ENCODE measurements at regions not wholly inside any gene's neighbourhood (a gene's known extent, or its start where the extent isn't known, plus 50 kb on each side); places are given as distances from the start of the nearest gene placed in this dataset.
A peak's percentile ranks its signal among the peaks of the same experiment; 100 is the strongest.

DNA sequence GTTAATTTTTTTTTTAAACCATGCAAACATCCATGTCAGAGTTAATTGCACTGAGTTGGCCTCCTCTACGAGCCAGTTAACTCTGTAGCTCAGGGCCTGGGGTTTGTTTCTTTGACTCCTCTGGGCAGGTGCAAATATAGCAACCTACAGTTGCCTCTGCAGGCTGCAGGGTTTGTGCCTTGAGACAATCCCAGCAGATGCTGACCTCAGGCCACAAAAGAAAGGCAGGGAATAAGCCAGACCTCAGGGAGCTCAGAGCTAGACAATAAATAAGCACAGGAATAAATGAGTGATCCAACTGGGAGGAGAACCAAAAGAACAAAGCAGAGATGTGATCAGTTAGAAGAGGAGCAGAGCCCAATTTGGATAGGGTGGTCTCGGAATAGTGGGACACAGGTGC is 390.8 kb downstream of the SHANK2 start:
- Histone ChIP-seq H2AFZ (ENCODE audit: low read length) (no peak overlapping the region), H3K14ac (ENCODE audit: low read length) (no peak overlapping the region), H3K4ac (ENCODE audit: low read length) (no peak overlapping the region), H2BK12ac (ENCODE audit: low read length) (no peak overlapping the region), H3K27me3 (ENCODE audit: control insufficient read depth in 3 of 3, insufficient read depth in 3 of 3, low read depth in 1 of 3, low read length in 3 of 3) (no peaks in the 10 kb centered on the region), H2BK15ac (ENCODE audit: low read length) (no peak overlapping the region), H2BK120ac (ENCODE audit: low read depth, low read length) (no peak overlapping the region), H3K36me3 (replicated peaks in 1 of 2; ENCODE audit: control insufficient read depth in 2 of 2, insufficient read depth in 2 of 2, low read length in 2 of 2) (no peaks in the 10 kb centered on the region), H3K23ac (ENCODE audit: low read depth, low read length, poor library complexity) (no peak overlapping the region), H3K9me3 (replicated peaks in 1 of 2; ENCODE audit: control insufficient read depth in 2 of 2, insufficient read depth in 1 of 2, low read depth in 1 of 2, low read length in 2 of 2) (no peaks in the 10 kb centered on the region), H2AK5ac (ENCODE audit: low read depth, low read length) (no peak overlapping the region), H3K27ac (replicated peaks; ENCODE audit: low read length) (peak overlapping the region; percentile 64), H3K18ac (ENCODE audit: low read length) (no peak overlapping the region), H4K91ac (ENCODE audit: low read depth, low read length, poor library complexity) (no peak overlapping the region), H3K79me1 (ENCODE audit: low read depth, low read length) (no peaks in the 10 kb centered on the region), H4K8ac (ENCODE audit: low read depth, low read length) (no peak overlapping the region), H3K9ac (ENCODE audit: low read depth, low read length, poor library complexity) (no peak overlapping the region), H2BK5ac (ENCODE audit: low read length) (no peak overlapping the region), H3K4me2 (ENCODE audit: insufficient read depth, low read length, poor library complexity, severe bottlenecking) (peak overlapping the region; percentile 14), H3K4me3 (ENCODE audit: low read length in 2 of 2) (no peak overlapping the region), H3K4me1 (ENCODE audit: control insufficient read depth in 2 of 2, insufficient read depth in 1 of 2, low read depth in 1 of 2, low read length in 2 of 2) (peaks cover 11 to 17% of the 10 kb centered on the region in 2 donors)
- no CpG with 5 or more reads among the region's 2 CpGs for WGBS, 2 donors (ENCODE audit: extremely low coverage in 2 of 2, insufficient read length in 2 of 2, insufficient replicate concordance in 1 of 2)
- peak; percentile 20 for DNase-seq (ENCODE audit: low spot score)

DNA sequence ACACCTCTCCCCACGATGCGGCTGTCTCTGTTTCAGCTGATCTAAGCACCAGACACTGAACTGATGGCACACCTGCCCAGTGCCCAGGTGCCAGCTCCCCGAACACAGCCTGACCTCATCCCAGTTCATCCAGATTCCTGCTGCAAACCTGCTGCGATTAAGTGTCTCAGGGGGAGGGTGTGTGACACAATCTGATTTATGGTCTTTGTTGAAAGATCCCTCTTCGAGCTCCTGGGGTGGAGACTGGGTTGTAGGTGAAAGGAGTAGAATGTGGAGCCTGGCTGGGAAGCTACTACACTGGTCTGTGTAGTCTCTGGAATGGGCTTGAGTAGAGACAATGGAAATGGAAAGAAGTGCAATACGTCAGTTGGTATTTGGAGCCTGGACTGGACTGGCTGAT is 390.3 kb downstream of the SHANK2 start:
- H3K9me3 ChIP-seq (replicated peaks in 1 of 2; ENCODE audit: control insufficient read depth in 2 of 2, insufficient read depth in 1 of 2, low read depth in 1 of 2, low read length in 2 of 2), result no peaks in the 10 kb centered on the region
- WGBS, 2 donors (ENCODE audit: extremely low coverage in 2 of 2, insufficient read length in 2 of 2, insufficient replicate concordance in 1 of 2), result no CpG with 5 or more reads among the region's 6 CpGs
- H4K8ac ChIP-seq (ENCODE audit: low read depth, low read length), result no peak overlapping the region
- DNase-seq (ENCODE audit: low spot score), result no peak
- H2BK12ac ChIP-seq (ENCODE audit: low read length), result no peak overlapping the region
- no peak overlapping the region for H2AFZ ChIP-seq (ENCODE audit: low read length)
- H4K91ac ChIP-seq (ENCODE audit: low read depth, low read length, poor library complexity), result no peak overlapping the region
- peak overlapping the region; percentile 14 for H3K4me2 ChIP-seq (ENCODE audit: insufficient read depth, low read length, poor library complexity, severe bottlenecking)
- H3K14ac ChIP-seq (ENCODE audit: low read length), result no peak overlapping the region
- no peaks in the 10 kb centered on the region for H3K36me3 ChIP-seq (replicated peaks in 1 of 2; ENCODE audit: control insufficient read depth in 2 of 2, insufficient read depth in 2 of 2, low read length in 2 of 2)
- peak overlapping the region; percentile 73 for H2AK5ac ChIP-seq (ENCODE audit: low read depth, low read length)
- peak overlapping the region; percentile 64 for H3K27ac ChIP-seq (replicated peaks; ENCODE audit: low read length)
- H3K27me3 ChIP-seq (ENCODE audit: control insufficient read depth in 3 of 3, insufficient read depth in 3 of 3, low read depth in 1 of 3, low read length in 3 of 3), result no peaks in the 10 kb centered on the region
- H3K23ac ChIP-seq (ENCODE audit: low read depth, low read length, poor library complexity), result no peak overlapping the region
- H3K4me1 ChIP-seq (ENCODE audit: control insufficient read depth in 2 of 2, insufficient read depth in 1 of 2, low read depth in 1 of 2, low read length in 2 of 2), result peaks cover 10 to 17% of the 10 kb centered on the region in 2 donors
- H2BK120ac ChIP-seq (ENCODE audit: low read depth, low read length), result no peak overlapping the region
- no peak overlapping the region for H2BK5ac ChIP-seq (ENCODE audit: low read length)
- H3K18ac ChIP-seq (ENCODE audit: low read length), result peak overlapping the region; percentile 13
- no peak overlapping the region for H3K4me3 ChIP-seq (ENCODE audit: low read length in 2 of 2)
- no peaks in the 10 kb centered on the region for H3K79me1 ChIP-seq (ENCODE audit: low read depth, low read length)
- H3K4ac ChIP-seq (ENCODE audit: low read length), result no peak overlapping the region
- no peak overlapping the region for H3K9ac ChIP-seq (ENCODE audit: low read depth, low read length, poor library complexity)
- H2BK15ac ChIP-seq (ENCODE audit: low read length), result no peak overlapping the region

DNA sequence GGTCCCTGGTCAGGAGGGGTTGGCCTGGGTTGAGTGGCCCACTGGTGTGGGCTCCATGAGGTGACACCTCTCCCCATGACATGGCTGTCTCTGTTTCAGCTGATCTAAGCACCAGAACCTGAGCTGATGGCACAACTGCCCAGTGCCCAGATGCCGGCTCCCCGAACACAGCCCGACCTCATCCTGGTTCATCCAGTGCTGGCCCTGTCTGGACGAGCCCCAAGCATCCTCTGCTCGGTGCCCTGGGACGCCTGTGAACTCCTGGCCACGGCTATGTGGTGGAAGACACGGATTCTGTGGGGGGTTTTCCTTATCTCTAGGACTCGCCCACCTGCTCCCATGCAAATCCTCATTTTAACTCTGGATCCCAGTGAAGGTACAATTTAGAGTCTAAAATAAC is 389.2 kb downstream of the SHANK2 start:
- Histone ChIP-seq H3K27me3 (ENCODE audit: control insufficient read depth in 3 of 3, insufficient read depth in 3 of 3, low read depth in 1 of 3, low read length in 3 of 3) (no peaks in the 10 kb centered on the region), H3K18ac (ENCODE audit: low read length) (peak overlapping the region; percentile 61), H3K4me3 (ENCODE audit: low read length in 2 of 2) (no peak overlapping the region), H2BK120ac (ENCODE audit: low read depth, low read length) (no peak overlapping the region), H3K79me1 (ENCODE audit: low read depth, low read length) (no peaks in the 10 kb centered on the region), H3K9ac (ENCODE audit: low read depth, low read length, poor library complexity) (peak overlapping the region; percentile 24), H3K14ac (ENCODE audit: low read length) (no peak overlapping the region), H2BK12ac (ENCODE audit: low read length) (no peak overlapping the region), H2BK5ac (ENCODE audit: low read length) (peak overlapping the region; percentile 47), H2AK5ac (ENCODE audit: low read depth, low read length) (peak overlapping the region; percentile 73), H3K4me2 (ENCODE audit: insufficient read depth, low read length, poor library complexity, severe bottlenecking) (no peak overlapping the region), H2BK15ac (ENCODE audit: low read length) (no peak overlapping the region), H4K91ac (ENCODE audit: low read depth, low read length, poor library complexity) (no peak overlapping the region), H3K9me3 (replicated peaks in 1 of 2; ENCODE audit: control insufficient read depth in 2 of 2, insufficient read depth in 1 of 2, low read depth in 1 of 2, low read length in 2 of 2) (no peaks in the 10 kb centered on the region), H3K23ac (ENCODE audit: low read depth, low read length, poor library complexity) (no peak overlapping the region), H3K4me1 (ENCODE audit: control insufficient read depth in 2 of 2, insufficient read depth in 1 of 2, low read depth in 1 of 2, low read length in 2 of 2) (peaks cover 10 to 17% of the 10 kb centered on the region in 2 donors), H3K4ac (ENCODE audit: low read length) (no peak overlapping the region), H2AFZ (ENCODE audit: low read length) (no peak overlapping the region), H3K36me3 (replicated peaks in 1 of 2; ENCODE audit: control insufficient read depth in 2 of 2, insufficient read depth in 2 of 2, low read length in 2 of 2) (no peaks in the 10 kb centered on the region), H4K8ac (ENCODE audit: low read depth, low read length) (no peak overlapping the region), H3K27ac (replicated peaks; ENCODE audit: low read length) (no peak overlapping the region)
- no peak for DNase-seq (ENCODE audit: low spot score)
- no CpG with 5 or more reads among the region's 9 CpGs for WGBS, 2 donors (ENCODE audit: extremely low coverage in 2 of 2, insufficient read length in 2 of 2, insufficient replicate concordance in 1 of 2)

DNA sequence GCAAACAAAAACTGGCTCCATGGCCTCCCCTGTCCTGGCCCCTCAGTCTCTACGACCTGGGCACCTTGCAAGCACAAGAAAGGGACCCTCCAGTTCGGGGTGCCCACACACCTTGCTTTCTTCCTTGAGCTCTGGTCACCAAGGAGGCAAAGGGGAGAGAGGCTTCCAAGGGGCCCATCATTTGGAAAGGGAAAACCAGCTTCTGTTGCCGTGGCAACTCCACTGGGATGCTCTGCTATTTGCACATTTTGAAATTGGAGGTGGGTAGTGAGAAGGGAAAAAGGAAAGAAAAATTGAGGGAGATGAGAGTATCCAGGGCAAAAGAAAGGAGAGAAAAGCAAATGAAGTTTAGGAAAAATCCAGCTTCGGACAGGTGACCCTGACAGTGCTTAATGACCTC is 388.4 kb downstream of the SHANK2 start:
- no peak overlapping the region for H2BK5ac ChIP-seq (ENCODE audit: low read length)
- no peak overlapping the region for H2BK12ac ChIP-seq (ENCODE audit: low read length)
- H3K4me2 ChIP-seq (ENCODE audit: insufficient read depth, low read length, poor library complexity, severe bottlenecking), result no peak overlapping the region
- no peak overlapping the region for H3K4me3 ChIP-seq (ENCODE audit: low read length in 2 of 2)
- no peak overlapping the region for H2BK120ac ChIP-seq (ENCODE audit: low read depth, low read length)
- H3K14ac ChIP-seq (ENCODE audit: low read length), result no peak overlapping the region
- no peak overlapping the region for H2AFZ ChIP-seq (ENCODE audit: low read length)
- no peak overlapping the region for H2BK15ac ChIP-seq (ENCODE audit: low read length)
- H4K91ac ChIP-seq (ENCODE audit: low read depth, low read length, poor library complexity), result no peak overlapping the region
- H3K27ac ChIP-seq (replicated peaks; ENCODE audit: low read length), result no peak overlapping the region
- H3K9ac ChIP-seq (ENCODE audit: low read depth, low read length, poor library complexity), result no peak overlapping the region
- H4K8ac ChIP-seq (ENCODE audit: low read depth, low read length), result no peak overlapping the region
- no peak overlapping the region for H2AK5ac ChIP-seq (ENCODE audit: low read depth, low read length)
- H3K18ac ChIP-seq (ENCODE audit: low read length), result no peak overlapping the region
- no CpG with 5 or more reads among the region's 4 CpGs for WGBS, 2 donors (ENCODE audit: extremely low coverage in 2 of 2, insufficient read length in 2 of 2, insufficient replicate concordance in 1 of 2)
- no peaks in the 10 kb centered on the region for H3K79me1 ChIP-seq (ENCODE audit: low read depth, low read length)
- H3K36me3 ChIP-seq (replicated peaks in 1 of 2; ENCODE audit: control insufficient read depth in 2 of 2, insufficient read depth in 2 of 2, low read length in 2 of 2), result no peaks in the 10 kb centered on the region
- no peak overlapping the region for H3K4ac ChIP-seq (ENCODE audit: low read length)
- H3K4me1 ChIP-seq (ENCODE audit: control insufficient read depth in 2 of 2, insufficient read depth in 1 of 2, low read depth in 1 of 2, low read length in 2 of 2), result peaks cover 10 to 17% of the 10 kb centered on the region in 2 donors
- H3K27me3 ChIP-seq (ENCODE audit: control insufficient read depth in 3 of 3, insufficient read depth in 3 of 3, low read depth in 1 of 3, low read length in 3 of 3), result no peaks in the 10 kb centered on the region
- no peak for DNase-seq (ENCODE audit: low spot score)
- H3K23ac ChIP-seq (ENCODE audit: low read depth, low read length, poor library complexity), result no peak overlapping the region
- no peaks in the 10 kb centered on the region for H3K9me3 ChIP-seq (replicated peaks in 1 of 2; ENCODE audit: control insufficient read depth in 2 of 2, insufficient read depth in 1 of 2, low read depth in 1 of 2, low read length in 2 of 2)
